Osteoblast (primary cell): ENCODE measurements at regions not wholly inside any gene's neighbourhood (a gene's known extent, or its start where the extent isn't known, plus 50 kb on each side); places are given as distances from the start of the nearest gene placed in this dataset.

Source experiments
- DNase-seq: peaks from one replicate; pipeline ENCODE4 v3.0.0; 2011; ENCODE audit warnings: low spot score, mixed read lengths; ENCODE audit not compliant: insufficient read length; ENCODE audit errors: missing footprints
- H2AFZ ChIP-seq: 2 replicates; pipeline ENCODE4 v1.6.0; 2011; ENCODE audit warnings: mild to moderate bottlenecking, low read length
- H3K27ac ChIP-seq: 2 replicates; pipeline ENCODE4 v1.5.1; 2011; ENCODE audit warnings: mild to moderate bottlenecking, low read depth, low read length, moderate library complexity
- H3K27me3 ChIP-seq: 2 replicates; pipeline ENCODE4 v1.6.0; 2012; ENCODE audit warnings: mild to moderate bottlenecking, control low read depth, inconsistent platforms, low read length, moderate library complexity; ENCODE audit not compliant: insufficient read depth
- H3K36me3 ChIP-seq: 2 replicates; pipeline ENCODE4 v1.5.1; 2011; ENCODE audit warnings: mild to moderate bottlenecking, low read length, control low read depth, moderate library complexity; ENCODE audit not compliant: insufficient read depth
- H3K4me1 ChIP-seq: 2 replicates; pipeline ENCODE4 v1.5.1; 2011; ENCODE audit warnings: mild to moderate bottlenecking, low read length, control low read depth, moderate library complexity; ENCODE audit not compliant: insufficient read depth
- H3K4me2 ChIP-seq: 2 replicates; pipeline ENCODE4 v1.6.0; 2011; ENCODE audit warnings: mild to moderate bottlenecking, low read length; ENCODE audit not compliant: insufficient read depth
- H3K4me3 ChIP-seq: fragments of 200-600 bp; sonication (generic); 3 replicates; pipeline ENCODE4 v1.5.1; 2012; ENCODE audit warnings: mild to moderate bottlenecking, low read length, inconsistent platforms; ENCODE audit not compliant: insufficient read depth
- H3K79me2 ChIP-seq: 2 replicates; pipeline ENCODE4 v1.6.0; 2012; ENCODE audit warnings: mild to moderate bottlenecking, low read length, control low read depth, inconsistent platforms; ENCODE audit not compliant: insufficient read depth
- H3K9me3 ChIP-seq: 2 replicates; pipeline ENCODE4 v1.5.1; 2011; ENCODE audit warnings: low read depth, low read length, control low read depth
- H4K20me1 ChIP-seq: 2 replicates; pipeline ENCODE4 v1.6.0; 2012; ENCODE audit warnings: mild to moderate bottlenecking, low read length, control low read depth; ENCODE audit not compliant: insufficient read depth
- TF ChIP-seq, protein P1 (sequence below): IDR thresholded peaks from 2 replicates; pipeline ENCODE4 v1.5.1; 2011; ENCODE audit warnings: mild to moderate bottlenecking, low read depth, low read length, moderate library complexity; ENCODE audit errors: extremely low read depth

GRCh38 chr2:49798570-49798969 is 644.3 kb upstream of the FSHR start:
- Histone ChIP-seq H3K4me2 (no peak overlapping the region), H3K27me3 (no peaks in the 10 kb centered on the region), H2AFZ (no peak overlapping the region), H3K4me3 (no peak overlapping the region), H3K36me3 (no peaks in the 10 kb centered on the region), H4K20me1 (no peaks in the 10 kb centered on the region), H3K79me2 (no peaks in the 10 kb centered on the region), H3K27ac (no peak overlapping the region), H3K9me3 (no peaks in the 10 kb centered on the region), H3K4me1 (no peaks in the 10 kb centered on the region)
- TF ChIP-seq, protein P1, sequence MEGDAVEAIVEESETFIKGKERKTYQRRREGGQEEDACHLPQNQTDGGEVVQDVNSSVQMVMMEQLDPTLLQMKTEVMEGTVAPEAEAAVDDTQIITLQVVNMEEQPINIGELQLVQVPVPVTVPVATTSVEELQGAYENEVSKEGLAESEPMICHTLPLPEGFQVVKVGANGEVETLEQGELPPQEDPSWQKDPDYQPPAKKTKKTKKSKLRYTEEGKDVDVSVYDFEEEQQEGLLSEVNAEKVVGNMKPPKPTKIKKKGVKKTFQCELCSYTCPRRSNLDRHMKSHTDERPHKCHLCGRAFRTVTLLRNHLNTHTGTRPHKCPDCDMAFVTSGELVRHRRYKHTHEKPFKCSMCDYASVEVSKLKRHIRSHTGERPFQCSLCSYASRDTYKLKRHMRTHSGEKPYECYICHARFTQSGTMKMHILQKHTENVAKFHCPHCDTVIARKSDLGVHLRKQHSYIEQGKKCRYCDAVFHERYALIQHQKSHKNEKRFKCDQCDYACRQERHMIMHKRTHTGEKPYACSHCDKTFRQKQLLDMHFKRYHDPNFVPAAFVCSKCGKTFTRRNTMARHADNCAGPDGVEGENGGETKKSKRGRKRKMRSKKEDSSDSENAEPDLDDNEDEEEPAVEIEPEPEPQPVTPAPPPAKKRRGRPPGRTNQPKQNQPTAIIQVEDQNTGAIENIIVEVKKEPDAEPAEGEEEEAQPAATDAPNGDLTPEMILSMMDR, result no peak
- DNase-seq, result no peak

- no peaks in the 10 kb centered on the region for H4K20me1 ChIP-seq
- no peak overlapping the region for H3K4me3 ChIP-seq
- H3K27me3 ChIP-seq, result no peaks in the 10 kb centered on the region
- H3K4me1 ChIP-seq, result no peaks in the 10 kb centered on the region
- H3K79me2 ChIP-seq, result no peaks in the 10 kb centered on the region
- H3K9me3 ChIP-seq, result no peaks in the 10 kb centered on the region
- H3K27ac ChIP-seq, result no peak overlapping the region
- no peak overlapping the region for H3K4me2 ChIP-seq
- H3K36me3 ChIP-seq, result no peaks in the 10 kb centered on the region
- DNase-seq, result no peak
- no peak overlapping the region for H2AFZ ChIP-seq
- TF ChIP-seq, protein P1, result no peak
These were observed 642.0 kb upstream of the FSHR start for GRCh38 chr2:49796266-49796665.

DNA sequence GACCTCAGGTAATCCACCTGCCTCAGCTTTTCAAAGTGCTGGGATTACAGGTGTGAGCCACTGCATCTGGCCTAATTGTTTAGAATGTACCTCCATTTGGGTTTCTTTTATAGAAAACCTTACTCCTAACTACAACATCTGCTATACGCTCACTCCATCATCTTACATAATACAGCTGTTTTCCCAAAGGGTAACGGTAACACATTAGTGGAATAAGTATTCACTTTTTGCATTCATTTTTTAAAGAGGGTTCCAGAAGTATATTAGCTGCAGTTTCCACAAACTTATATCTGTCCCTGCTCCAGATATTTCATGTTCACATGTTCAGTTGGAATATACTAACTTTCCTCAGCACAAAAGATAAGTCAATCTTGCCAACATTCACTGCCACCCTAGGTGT is 640.1 kb upstream of the FSHR start:
- DNase-seq, result no peak
- Histone ChIP-seq H3K27me3 (no peaks in the 10 kb centered on the region), H3K4me3 (no peak overlapping the region), H2AFZ (no peak overlapping the region), H3K4me1 (no peaks in the 10 kb centered on the region), H3K36me3 (no peaks in the 10 kb centered on the region), H3K79me2 (no peaks in the 10 kb centered on the region), H3K4me2 (no peak overlapping the region), H4K20me1 (no peaks in the 10 kb centered on the region), H3K9me3 (no peaks in the 10 kb centered on the region), H3K27ac (no peak overlapping the region)
- TF ChIP-seq, protein P1, result no peak

DNA sequence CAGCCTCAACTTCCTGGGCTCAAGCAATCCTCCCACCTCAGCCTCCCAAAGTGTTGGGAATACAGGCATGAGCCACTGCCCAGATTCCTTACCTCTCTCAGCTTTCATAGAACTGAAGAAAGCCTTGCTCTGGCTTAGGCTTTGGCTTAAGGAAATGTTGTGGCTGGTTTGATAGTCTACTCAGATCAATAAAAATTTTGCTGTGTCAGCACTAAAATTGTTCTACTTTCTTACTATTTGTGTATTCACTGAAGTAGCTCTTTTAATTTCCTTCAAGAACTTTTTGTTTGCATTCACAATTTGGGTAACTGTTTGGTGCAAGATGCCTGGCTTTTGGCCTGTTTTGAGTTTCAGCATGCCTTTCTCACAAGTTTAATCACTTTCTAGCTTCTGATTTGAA is 634.0 kb upstream of the FSHR start:
- Histone ChIP-seq H3K79me2 (no peaks in the 10 kb centered on the region), H4K20me1 (no peaks in the 10 kb centered on the region), H2AFZ (no peak overlapping the region), H3K27me3 (no peaks in the 10 kb centered on the region), H3K9me3 (peaks cover 1% of the 10 kb centered on the region), H3K4me3 (no peak overlapping the region), H3K4me2 (no peak overlapping the region), H3K27ac (no peak overlapping the region), H3K36me3 (no peaks in the 10 kb centered on the region), H3K4me1 (no peaks in the 10 kb centered on the region)
- TF ChIP-seq, protein P1, result no peak
- no peak for DNase-seq
